H9 (cell line): ENCODE measurements at regions not wholly inside any gene's neighbourhood (a gene's known extent, or its start where the extent isn't known, plus 50 kb on each side); places are given as distances from the start of the nearest gene placed in this dataset.

Experiments used
- DNase-seq: peaks from one replicate; pipeline ENCODE4 v3.0.0-alpha.2; 2017
- H2AFZ ChIP-seq: one replicate; pipeline ENCODE4 v1.6.1; 2013; ENCODE audit warnings: mild to moderate bottlenecking, low read length, control low read depth, moderate library complexity
- H2AK5ac ChIP-seq: 2 replicates; pipeline ENCODE4 v1.6.1; 2013; ENCODE audit warnings: low read length, control low read depth, mixed read lengths; ENCODE audit not compliant: insufficient read length
- H2BK120ac ChIP-seq: one replicate; pipeline ENCODE4 v1.6.1; 2013; ENCODE audit warnings: low read depth, mild to moderate bottlenecking, low read length, control low read depth, inconsistent platforms; ENCODE audit not compliant: poor library complexity, severe bottlenecking
- H2BK12ac ChIP-seq: 2 replicates; pipeline ENCODE4 v1.6.1; 2013; ENCODE audit warnings: low read length, control low read depth, mixed read lengths, low read depth; ENCODE audit not compliant: insufficient read length
- H2BK15ac ChIP-seq: 2 replicates; pipeline ENCODE4 v1.6.1; 2013; ENCODE audit warnings: low read depth, low read length, control low read depth
- H2BK20ac ChIP-seq: one replicate; pipeline ENCODE4 v1.6.1; 2013; ENCODE audit warnings: low read depth, mild to moderate bottlenecking, low read length, control low read depth, inconsistent platforms; ENCODE audit not compliant: poor library complexity, severe bottlenecking
- H2BK5ac ChIP-seq: 2 replicates; pipeline ENCODE4 v1.6.1; 2013; ENCODE audit warnings: low read length, control low read depth, mixed read lengths; ENCODE audit not compliant: insufficient read length
- H3K14ac ChIP-seq: 2 replicates; pipeline ENCODE4 v1.6.1; 2013; ENCODE audit warnings: low read length, control low read depth; ENCODE audit not compliant: insufficient read depth
- H3K18ac ChIP-seq: 2 replicates; pipeline ENCODE4 v1.6.1; 2013; ENCODE audit warnings: low read depth, mild to moderate bottlenecking, mixed read lengths, low read length, control low read depth; ENCODE audit not compliant: insufficient read length
- H3K23ac ChIP-seq: 2 replicates; pipeline ENCODE4 v1.6.1; 2013; ENCODE audit warnings: low read length, control low read depth, mixed read lengths, low read depth; ENCODE audit not compliant: insufficient read length
- H3K23me2 ChIP-seq: 2 replicates; pipeline ENCODE4 v1.6.1; 2013; ENCODE audit warnings: low read depth, mild to moderate bottlenecking, mixed read lengths, low read length, control low read depth; ENCODE audit not compliant: insufficient read length, poor library complexity, severe bottlenecking
- H3K27ac ChIP-seq: 2 replicates; pipeline ENCODE4 v1.5.1; 2013; ENCODE audit warnings: low read length, control low read depth, mixed read lengths, low read depth; ENCODE audit not compliant: insufficient read length
- H3K27me3 ChIP-seq: 2 replicates; pipeline ENCODE4 v1.6.1; 2013; ENCODE audit warnings: low read length, control low read depth, inconsistent platforms; ENCODE audit not compliant: insufficient read depth
- H3K4ac ChIP-seq: 2 replicates; pipeline ENCODE4 v1.6.1; 2013; ENCODE audit warnings: low read depth, mild to moderate bottlenecking, control low read depth, inconsistent platforms, low read length, moderate library complexity
- H3K4me1 ChIP-seq: 2 replicates; pipeline ENCODE4 v1.6.1; 2013; ENCODE audit warnings: low read length, control low read depth, inconsistent platforms; ENCODE audit not compliant: insufficient read depth
- H3K4me2 ChIP-seq: 2 replicates; pipeline ENCODE4 v1.6.1; 2013; ENCODE audit warnings: low read length, control low read depth, mixed read lengths; ENCODE audit not compliant: insufficient read length, insufficient read depth
- H3K56ac ChIP-seq: 2 replicates; pipeline ENCODE4 v1.6.1; 2013; ENCODE audit warnings: low read depth, mild to moderate bottlenecking, mixed read lengths, low read length, control low read depth; ENCODE audit not compliant: insufficient read length
- H3K79me1 ChIP-seq: 2 replicates; pipeline ENCODE4 v1.6.1; 2013; ENCODE audit warnings: low read depth, mild to moderate bottlenecking, moderate library complexity, low read length, control low read depth, inconsistent platforms; ENCODE audit not compliant: insufficient read depth, poor library complexity, severe bottlenecking
- H3K79me2 ChIP-seq: 2 replicates; pipeline ENCODE4 v1.6.1; 2013; ENCODE audit warnings: low read length, control low read depth, inconsistent platforms; ENCODE audit not compliant: insufficient read depth
- H3K9ac ChIP-seq: 2 replicates; pipeline ENCODE4 v1.6.1; 2013; ENCODE audit warnings: low read length, control low read depth, mixed read lengths; ENCODE audit not compliant: insufficient read length; ENCODE audit errors: extremely low read depth
- H3K9me3 ChIP-seq: one replicate; pipeline ENCODE4 v1.6.1; 2013; ENCODE audit warnings: low read depth, low read length, inconsistent platforms; ENCODE audit not compliant: control insufficient read depth
- H3T11ph ChIP-seq: one replicate; pipeline ENCODE4 v1.6.1; 2013; ENCODE audit warnings: mild to moderate bottlenecking, low read length, control low read depth, inconsistent platforms
- H4K20me1 ChIP-seq: one replicate; pipeline ENCODE4 v1.6.1; 2013; ENCODE audit not compliant: control insufficient read depth, insufficient read length, insufficient read depth
- H4K5ac ChIP-seq: 2 replicates; pipeline ENCODE4 v1.6.1; 2013; ENCODE audit warnings: low read depth, mild to moderate bottlenecking, mixed read lengths, low read length, control low read depth; ENCODE audit not compliant: insufficient read length
- H4K8ac ChIP-seq: replicated peaks from 2 replicates; pipeline ENCODE4 v1.6.1; 2013; ENCODE audit warnings: low read length, control low read depth, mixed read lengths, low read depth; ENCODE audit not compliant: insufficient read length
- H4K91ac ChIP-seq: 2 replicates; pipeline ENCODE4 v1.6.1; 2013; ENCODE audit warnings: low read depth, mild to moderate bottlenecking, moderate library complexity, mixed read lengths, low read length, control low read depth; ENCODE audit not compliant: insufficient read length
- H3K27ac Mint-ChIP-seq, 3 experiments: 2 replicates in 2 of 3; 3 replicates in 1 of 3; pipeline ENCODE4 v1.8.0; 2020 to 2021; ENCODE audit warnings: mixed read lengths in 3 of 3, mild to moderate bottlenecking in 1 of 3, moderate library complexity in 1 of 3
- H3K27me3 Mint-ChIP-seq: 2 replicates; pipeline ENCODE4 v1.8.0; 2021; ENCODE audit warnings: low read depth, mild to moderate bottlenecking, moderate library complexity, mixed read lengths
- H3K36me3 Mint-ChIP-seq, 3 experiments: 2 replicates in 2 of 3; 3 replicates in 1 of 3; pipeline ENCODE4 v1.8.0; 2020 to 2021; ENCODE audit warnings: low read depth in 3 of 3, mixed read lengths in 3 of 3; ENCODE audit not compliant: insufficient read depth in 1 of 3
- H3K4me1 Mint-ChIP-seq, 2 experiments: 2 replicates each; pipeline ENCODE4 v1.8.0; 2020; ENCODE audit warnings: mixed read lengths in 2 of 2
- H3K4me3 Mint-ChIP-seq, 2 experiments: 2 replicates in 1 of 2; 3 replicates in 1 of 2; pipeline ENCODE4 v1.8.0; 2020 to 2021; ENCODE audit warnings: mild to moderate bottlenecking in 2 of 2, mixed read lengths in 2 of 2, moderate library complexity in 1 of 2
- H3K9me3 Mint-ChIP-seq, 2 experiments: 2 replicates in 1 of 2; 3 replicates in 1 of 2; pipeline ENCODE4 v1.8.0; 2020; ENCODE audit warnings: mild to moderate bottlenecking in 2 of 2, mixed read lengths in 2 of 2, moderate library complexity in 1 of 2
- WGBS: extraction: QIAGEN DNeasy Blood & Tissue Kit; methylation state at CpG from one replicate; pipeline ENCODE4 v1.1.7; 2013; ENCODE audit warnings: missing lambda C conversion rate, low lambda C conversion rate, mixed read lengths; ENCODE audit not compliant: insufficient read length; ENCODE audit errors: extremely low coverage; 5-methylcytosine and 5-hydroxymethylcytosine counted together
- TF ChIP-seq, protein P1 (sequence below): fragments of 200-600 bp; sonication (generic); conservative IDR thresholded peaks from 3 replicates; pipeline ENCODE4 v1.8.0; 2021; ENCODE audit warnings: antibody characterized with exemption, mild to moderate bottlenecking

DNA sequence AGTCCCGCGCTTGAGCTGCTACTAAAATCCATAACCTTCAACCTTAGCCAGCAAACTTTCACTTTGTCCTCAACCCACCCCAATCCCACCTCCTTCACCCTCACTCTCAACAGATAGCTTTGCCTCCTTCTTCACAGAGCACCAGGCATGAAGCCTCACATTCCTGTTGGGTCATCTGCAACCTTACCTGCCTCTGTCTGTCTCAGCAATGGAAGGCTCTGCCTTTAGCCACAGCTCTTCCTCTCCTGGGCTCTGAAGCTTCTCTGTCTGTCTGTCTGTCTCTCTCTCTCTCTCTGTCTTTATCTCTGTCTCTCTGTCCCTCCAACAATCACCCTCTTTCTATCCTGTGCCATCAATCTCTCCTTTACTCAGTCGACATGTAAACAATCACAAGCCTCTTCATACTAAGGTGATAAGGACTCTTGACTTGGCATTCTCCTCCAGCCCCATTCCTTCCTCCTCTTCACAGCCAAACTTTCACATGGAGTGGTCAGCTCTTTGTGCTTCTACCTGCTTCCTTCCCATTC, 220.8 kb downstream of the SPTSSA start:
- 0 out of 2 replicates have a peak, but pooled peaks cover 1% of the 10 kb centered on the region for H3K4me1 ChIP-seq
- no peak overlapping the region for H3K9ac ChIP-seq
- no peaks in the 10 kb centered on the region for H3K27me3 ChIP-seq
- Mint-ChIP-seq H3K4me3 (no peak overlapping the region), H3K4me1 (peaks cover 0 to 7% of the 10 kb centered on the region in 2 experiments; a peak in 2 of 4 replicates), H3K27me3 (no peaks in the 10 kb centered on the region; the same call in 1 of the 2 replicates), H3K9me3 (no peaks in the 10 kb centered on the region; a peak in 1 of 5 replicates), H3K27ac (no peak overlapping the region; a peak in 1 of 7 replicates), H3K36me3 (no peaks in the 10 kb centered on the region)
- no peak overlapping the region for H3K56ac ChIP-seq
- H3K4me2 ChIP-seq, result no peak overlapping the region
- no peaks in the 10 kb centered on the region for H3K23me2 ChIP-seq
- H3K4ac ChIP-seq, result no peak overlapping the region
- H4K20me1 ChIP-seq, result no peaks in the 10 kb centered on the region
- H3K79me1 ChIP-seq, result no peaks in the 10 kb centered on the region
- H2AFZ ChIP-seq, result no peak overlapping the region
- H4K5ac ChIP-seq, result no peak overlapping the region
- H4K91ac ChIP-seq, result no peak overlapping the region
- H2BK12ac ChIP-seq, result no peak overlapping the region
- no peak for DNase-seq
- H2BK5ac ChIP-seq, result no peak overlapping the region
- WGBS, result no CpG with 5 or more reads among the region's 3 CpGs
- H2BK15ac ChIP-seq, result no peak overlapping the region
- H2AK5ac ChIP-seq, result no peak overlapping the region
- no peak overlapping the region for H3K14ac ChIP-seq
- H3T11ph ChIP-seq, result no peak overlapping the region
- H2BK120ac ChIP-seq, result no peak overlapping the region
- H3K23ac ChIP-seq, result no peak overlapping the region
- no peak overlapping the region for H3K27ac ChIP-seq
- H3K9me3 ChIP-seq, result no peaks in the 10 kb centered on the region
- H4K8ac ChIP-seq, result no peak overlapping the region
- TF ChIP-seq, protein P1, sequence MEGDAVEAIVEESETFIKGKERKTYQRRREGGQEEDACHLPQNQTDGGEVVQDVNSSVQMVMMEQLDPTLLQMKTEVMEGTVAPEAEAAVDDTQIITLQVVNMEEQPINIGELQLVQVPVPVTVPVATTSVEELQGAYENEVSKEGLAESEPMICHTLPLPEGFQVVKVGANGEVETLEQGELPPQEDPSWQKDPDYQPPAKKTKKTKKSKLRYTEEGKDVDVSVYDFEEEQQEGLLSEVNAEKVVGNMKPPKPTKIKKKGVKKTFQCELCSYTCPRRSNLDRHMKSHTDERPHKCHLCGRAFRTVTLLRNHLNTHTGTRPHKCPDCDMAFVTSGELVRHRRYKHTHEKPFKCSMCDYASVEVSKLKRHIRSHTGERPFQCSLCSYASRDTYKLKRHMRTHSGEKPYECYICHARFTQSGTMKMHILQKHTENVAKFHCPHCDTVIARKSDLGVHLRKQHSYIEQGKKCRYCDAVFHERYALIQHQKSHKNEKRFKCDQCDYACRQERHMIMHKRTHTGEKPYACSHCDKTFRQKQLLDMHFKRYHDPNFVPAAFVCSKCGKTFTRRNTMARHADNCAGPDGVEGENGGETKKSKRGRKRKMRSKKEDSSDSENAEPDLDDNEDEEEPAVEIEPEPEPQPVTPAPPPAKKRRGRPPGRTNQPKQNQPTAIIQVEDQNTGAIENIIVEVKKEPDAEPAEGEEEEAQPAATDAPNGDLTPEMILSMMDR, result no peak
- H3K18ac ChIP-seq, result no peak overlapping the region
- no peaks in the 10 kb centered on the region; the same call in 1 of the 2 replicates for H3K79me2 ChIP-seq
- H2BK20ac ChIP-seq, result no peak overlapping the region
